GM19467 (cell line): ENCODE measurements at regions not wholly inside any gene's neighbourhood (a gene's known extent, or its start where the extent isn't known, plus 50 kb on each side); places are given as distances from the start of the nearest gene placed in this dataset.

Experiments used
- ATAC-seq: cut with Tn5 transposase; IDR thresholded peaks from one replicate; pipeline ENCODE4 v1.9.1; 2021; ENCODE audit warnings: mild to moderate bottlenecking, moderate library complexity; ENCODE audit not compliant: unreplicated experiment

DNA sequence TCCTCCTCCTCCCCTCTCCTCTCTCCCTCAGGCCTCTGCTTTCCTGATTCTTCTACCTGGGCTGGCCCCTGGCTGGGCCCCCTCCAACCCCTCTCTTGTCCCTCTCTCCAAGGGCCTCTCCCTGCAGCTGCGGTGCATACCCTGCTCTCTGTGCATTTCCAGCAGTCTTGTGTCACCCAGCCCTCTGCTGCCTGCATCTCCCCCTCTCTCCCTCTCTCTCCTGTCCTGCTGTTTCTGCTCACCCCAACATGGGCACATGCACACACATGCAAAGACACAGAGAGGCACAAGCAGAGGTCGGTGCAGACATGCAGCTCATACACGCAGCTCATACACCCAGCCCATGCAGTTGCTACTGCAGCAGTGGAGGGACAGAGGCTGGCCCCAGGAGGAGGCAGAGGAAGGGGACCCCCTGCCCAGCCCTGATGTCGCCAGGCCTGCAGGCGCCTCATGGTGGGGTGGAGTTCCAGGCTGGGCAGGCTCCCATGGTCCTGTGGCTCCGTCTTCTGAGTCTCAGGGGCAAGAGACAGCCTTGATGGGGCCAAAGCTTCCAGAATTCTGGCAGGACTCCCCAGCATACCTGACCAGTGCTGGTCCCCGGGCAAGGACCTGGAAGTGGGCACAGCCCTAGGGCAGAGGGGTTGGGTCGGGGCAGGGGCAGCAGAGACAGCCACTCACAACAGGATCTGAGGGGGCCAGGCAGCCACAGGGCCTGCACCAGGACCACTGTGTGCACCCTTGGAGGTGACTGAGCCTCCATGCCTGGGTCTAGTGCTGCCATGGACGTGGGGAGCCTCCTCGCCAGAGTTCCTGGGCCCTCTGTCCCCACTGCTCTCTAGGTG, 216.9 kb downstream of the C9orf50 start:
- no peak for ATAC-seq

DNA sequence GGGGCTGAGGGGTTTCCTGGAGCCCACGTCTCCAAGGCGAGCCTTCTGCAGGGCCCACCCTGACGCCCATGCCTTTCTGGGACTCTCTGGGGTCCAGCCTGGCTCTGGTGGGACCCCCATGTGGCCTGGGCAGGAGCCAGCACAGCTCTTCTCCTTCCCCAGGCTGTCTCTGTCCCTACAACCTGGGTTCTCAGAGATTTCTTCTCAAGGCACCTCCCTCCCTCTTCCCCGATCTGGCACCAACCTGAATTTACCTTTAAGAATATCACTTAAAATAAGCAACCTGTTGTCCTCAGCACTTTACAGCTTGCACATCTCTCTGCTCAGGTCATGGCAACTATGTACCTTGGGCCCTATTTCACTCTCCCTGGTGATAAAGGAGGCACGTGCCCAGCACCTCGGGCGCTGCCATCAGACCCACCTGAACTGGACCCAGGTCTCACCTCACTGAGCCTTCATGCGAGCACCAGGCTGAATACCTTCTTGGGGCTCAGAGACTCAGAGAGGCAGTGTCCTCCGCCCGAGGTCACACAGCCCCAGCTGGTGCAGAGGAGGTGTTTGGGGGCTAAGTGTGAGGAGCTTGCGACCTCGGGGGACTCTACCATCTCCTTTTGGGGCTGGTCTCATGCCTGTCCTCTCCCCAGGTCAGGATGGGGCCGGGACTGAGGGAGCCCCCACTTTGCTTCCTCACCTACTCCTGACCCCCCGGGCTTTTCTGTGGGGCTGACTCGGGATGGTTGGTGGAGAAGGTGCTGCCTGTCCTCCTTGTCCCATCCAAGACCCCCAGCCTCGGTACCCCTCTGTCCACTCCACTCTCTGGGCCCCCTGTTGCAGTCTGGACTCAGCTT, 217.7 kb downstream of the C9orf50 start:
- no peak for ATAC-seq

DNA sequence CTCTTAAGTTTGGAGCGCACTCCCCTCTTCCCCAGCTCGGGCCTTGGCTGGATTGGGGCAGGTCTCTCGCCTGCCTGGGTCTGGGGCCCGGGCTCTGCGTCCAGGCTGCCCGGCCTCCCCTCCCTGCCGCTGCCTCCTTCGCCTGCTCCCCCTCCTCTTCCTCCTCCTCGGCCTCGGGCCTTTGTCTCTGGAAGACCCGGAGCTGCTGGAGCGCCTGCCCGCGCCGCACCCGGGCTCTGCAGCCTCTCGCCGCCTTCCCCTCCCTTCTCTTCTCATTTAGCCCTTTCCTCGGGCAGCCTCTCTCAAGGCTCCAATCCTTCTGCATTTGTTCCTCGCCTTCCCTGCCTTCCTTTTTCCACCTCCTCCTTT, 218.5 kb downstream of the C9orf50 start:
- ATAC-seq = no peak

DNA sequence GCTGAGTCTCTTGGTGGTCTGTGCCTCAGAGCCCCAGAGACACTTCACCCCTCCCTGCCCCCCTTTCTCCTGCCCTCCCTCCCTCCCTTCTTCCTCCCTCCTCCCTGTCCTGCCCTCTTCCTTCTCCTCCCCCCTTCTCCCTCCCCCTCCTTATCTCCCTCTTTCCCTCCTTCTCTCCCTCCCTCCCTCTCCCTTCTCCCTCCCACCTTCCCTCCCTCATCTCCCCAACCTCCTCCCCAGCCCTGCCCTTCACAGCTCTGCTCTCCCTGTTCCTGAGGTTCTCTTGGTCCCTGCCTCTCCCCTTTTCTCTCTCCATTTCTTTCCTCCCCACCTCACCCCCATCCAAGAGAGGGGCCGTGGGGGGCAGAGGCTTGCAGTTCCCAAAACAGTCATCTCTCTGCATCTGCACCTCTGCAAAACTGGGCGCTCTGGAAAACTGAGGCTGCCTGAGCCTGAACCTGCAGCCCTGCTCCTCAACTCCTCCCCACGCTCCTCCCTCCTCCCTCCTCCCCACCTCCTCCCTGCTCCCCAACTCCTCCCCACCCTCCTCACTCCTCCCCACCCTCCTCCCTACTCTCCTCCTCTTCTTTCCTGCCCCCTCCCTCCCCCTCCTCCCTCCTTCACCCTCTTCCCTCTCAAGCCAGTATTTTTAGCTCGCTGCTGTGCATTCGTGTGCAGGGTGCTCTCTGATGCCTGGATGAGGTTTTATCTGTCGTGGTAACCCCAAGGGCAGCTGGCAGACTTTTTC, 219.1 kb downstream of the C9orf50 start:
- ATAC-seq = no peak

DNA sequence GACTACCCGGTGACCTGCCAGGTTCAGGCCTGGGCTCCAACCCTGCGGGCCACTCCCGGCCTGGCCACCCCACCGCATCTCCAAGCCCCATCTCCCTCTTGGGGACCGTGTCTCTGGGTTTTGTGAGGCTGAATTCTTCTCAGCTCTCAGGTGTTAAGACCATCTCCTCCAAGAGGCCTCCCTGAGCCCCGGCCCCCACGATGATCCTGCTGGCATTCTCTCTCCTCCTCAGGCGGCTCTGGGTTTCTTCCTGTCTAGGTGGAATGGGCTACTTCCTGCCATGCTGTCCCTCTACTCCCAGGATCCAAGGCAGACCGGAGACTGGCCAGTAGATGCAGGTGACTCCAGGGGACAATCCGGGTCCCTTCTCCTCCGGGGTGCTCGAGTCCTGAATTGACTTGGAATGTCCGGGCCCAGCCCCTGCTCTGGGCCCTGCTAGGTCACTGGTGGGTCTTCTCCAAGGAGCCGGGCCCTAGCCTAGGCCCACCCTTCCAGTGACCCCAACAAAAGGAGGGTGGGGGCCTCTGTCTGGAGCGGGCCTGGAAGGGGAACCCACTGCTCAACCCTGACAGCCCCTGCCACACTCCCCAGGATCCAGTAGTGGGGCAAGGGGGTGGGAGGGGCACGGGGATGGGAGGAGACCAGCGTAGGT, 219.8 kb downstream of the C9orf50 start:
- no peak for ATAC-seq

DNA sequence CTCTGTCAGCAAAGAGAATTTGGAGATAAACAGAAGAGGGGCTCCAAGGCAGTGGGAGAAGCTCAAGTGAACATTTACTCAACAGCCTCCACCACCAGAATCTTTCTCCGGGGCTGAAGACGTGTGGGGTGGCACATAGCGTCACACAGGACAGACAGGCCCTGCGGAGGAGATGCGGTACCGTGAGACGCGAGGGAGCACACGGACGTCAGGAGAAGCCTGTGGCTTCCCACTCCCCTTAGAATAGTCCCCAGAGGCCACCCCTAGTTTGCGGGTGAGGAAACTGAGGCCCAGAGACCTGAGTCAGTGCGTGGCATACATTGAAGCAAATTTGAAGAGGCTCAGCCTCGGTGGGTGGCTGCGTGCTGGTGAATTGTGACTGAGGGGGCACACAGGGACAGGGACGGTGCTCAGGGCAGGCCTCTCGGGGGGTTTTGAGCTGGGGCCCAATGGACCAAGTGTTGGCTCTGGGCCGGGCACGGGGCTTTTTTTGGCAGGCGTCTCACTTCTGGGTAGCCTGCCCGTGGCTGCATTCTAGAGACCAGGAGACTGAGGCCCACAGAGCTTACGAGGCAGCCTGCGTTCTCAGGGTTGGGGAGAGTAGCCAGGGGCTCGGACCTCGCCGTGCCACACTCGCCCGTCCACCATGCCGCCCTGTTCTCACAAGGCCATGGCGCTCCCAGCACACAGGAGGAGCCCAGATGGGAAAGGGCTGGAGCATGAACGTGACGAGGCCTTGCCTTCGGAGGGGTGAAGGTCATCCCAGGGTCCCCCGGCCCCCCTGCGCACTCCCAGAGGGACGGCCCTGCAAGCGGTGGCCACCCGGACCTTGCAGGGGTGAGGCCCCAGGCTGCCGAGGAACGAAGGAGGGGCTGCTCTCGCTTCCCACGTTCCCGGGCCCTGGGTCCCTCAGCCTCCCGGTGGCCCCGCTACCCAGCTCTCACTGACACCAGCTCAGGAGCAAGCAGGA, 220.6 kb downstream of the C9orf50 start:
- no peak for ATAC-seq

DNA sequence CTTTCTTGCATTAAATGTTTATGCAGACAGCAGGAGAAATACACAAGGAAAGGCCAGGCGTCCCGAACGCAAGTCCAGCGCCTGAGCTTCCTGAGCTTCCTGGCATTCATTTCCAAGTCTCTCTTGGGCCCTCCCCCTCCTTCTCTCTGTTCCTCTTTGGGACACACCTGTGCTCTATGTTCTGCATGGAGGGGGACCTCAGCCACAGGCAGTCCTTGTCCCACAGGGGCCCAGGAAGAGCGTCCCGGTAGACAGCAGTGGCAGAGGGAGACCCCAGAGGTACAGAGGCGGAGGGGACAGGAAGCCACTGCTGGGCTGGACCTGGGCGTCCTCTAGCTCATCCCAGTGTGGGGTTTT, 221.3 kb downstream of the C9orf50 start:
- ATAC-seq = no peak

DNA sequence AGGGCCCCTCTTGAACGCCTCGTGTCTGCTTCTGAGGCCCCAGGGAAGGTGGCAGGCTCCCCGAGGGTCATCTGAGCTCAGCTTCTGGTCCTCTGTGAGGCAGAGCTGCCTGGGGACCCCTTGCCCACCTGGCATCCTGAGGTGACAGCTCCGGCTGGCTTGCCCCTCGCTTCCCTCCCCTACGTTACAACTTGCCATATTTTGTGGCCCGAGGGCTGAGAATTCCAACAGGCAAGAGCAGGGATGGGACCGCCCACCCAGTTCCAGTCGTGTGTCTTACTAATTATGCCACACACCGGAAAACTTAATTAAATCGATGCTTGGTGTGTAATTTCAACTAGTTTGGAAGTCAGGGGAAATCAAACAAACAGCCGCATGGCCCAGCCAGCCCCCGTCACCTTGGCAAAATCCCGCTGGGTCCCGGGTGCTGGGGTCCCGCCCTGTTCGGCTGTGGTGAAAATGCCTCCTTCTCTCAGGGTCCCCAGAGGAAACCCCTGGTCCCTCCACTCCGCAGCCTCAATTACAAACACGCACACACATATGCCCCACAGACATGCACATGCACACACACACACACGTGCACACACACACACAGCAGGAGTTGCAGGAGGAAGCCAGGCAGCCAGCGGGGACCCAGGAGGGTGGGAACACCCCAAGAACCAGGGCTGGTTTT, 221.0 kb upstream of the IER5L start:
- ATAC-seq = no peak

DNA sequence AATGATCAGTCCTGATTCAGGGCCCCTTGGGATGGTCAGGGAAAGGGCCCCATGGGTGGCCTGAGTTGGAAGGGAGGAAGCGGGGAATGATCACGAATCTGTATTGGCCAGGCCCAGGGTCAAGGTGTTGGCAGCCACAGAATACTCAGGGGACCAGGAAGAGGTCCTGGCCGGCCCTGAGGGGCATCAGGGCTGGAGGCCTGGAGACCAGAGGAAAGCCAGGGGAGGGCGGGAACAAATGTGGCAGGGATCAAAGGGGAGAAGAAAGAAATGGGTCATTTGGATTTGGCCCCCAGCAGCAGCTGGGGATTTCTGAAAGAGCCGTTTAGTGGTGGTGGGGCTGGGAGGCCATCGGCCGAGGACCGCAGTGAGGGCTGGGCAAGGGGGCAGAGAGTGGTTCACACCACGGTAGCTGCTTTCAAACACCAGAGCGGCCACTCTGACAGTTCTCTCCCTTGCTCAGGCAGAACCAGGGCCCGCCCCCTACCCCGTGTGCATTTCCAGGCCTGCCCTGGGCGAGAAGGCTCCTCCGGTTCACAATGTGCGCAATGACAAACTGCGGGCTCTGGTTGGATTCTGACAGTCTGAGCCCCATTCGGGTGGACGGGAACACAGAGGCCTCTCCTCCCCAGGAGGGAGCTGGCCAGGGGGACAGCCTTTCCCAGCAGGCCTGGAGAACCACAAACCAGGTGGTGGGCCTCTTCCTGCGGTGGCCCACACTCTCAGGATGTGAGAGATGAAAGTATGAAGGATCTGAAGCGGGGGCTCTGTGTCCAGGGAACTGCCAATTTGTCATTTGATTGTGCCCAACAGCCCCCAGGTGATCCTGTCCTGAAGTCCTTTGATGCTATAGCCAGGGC, 220.3 kb upstream of the IER5L start:
- ATAC-seq = no peak

DNA sequence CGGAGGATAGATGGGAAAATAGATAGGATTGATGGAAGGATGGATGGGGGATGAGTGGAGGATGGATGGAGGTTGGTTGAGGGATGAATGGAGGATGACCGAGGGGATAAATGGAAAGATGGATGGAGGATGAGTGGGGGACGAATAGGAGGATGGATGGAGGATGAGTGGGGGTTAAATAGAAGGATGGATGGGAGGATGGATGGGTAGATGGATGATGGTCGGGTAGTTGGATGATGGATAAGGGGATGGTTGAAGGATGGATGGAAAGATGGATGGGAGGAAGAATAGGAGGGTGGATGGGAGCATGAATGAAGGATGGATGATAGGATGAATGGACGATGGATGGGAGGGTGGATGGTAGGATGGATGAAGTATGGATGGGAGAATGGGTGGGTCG, 219.3 kb upstream of the IER5L start:
- ATAC-seq = no peak

DNA sequence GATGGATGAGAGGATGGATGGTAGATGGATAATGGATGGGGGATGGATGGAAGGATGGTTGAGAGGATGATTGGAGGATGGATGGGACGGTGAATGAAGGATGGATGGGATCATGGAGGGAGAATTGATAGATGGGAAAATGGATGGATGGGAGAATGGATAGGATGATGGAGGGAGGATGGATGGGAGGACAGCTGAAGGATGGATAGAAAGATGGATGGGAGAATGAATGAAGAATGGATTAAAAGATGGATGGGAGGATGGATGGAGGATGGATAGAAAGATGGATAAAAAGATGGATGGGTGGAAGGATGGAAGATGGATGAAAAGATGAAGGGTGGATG, 218.3 kb upstream of the IER5L start:
- ATAC-seq = no peak

DNA sequence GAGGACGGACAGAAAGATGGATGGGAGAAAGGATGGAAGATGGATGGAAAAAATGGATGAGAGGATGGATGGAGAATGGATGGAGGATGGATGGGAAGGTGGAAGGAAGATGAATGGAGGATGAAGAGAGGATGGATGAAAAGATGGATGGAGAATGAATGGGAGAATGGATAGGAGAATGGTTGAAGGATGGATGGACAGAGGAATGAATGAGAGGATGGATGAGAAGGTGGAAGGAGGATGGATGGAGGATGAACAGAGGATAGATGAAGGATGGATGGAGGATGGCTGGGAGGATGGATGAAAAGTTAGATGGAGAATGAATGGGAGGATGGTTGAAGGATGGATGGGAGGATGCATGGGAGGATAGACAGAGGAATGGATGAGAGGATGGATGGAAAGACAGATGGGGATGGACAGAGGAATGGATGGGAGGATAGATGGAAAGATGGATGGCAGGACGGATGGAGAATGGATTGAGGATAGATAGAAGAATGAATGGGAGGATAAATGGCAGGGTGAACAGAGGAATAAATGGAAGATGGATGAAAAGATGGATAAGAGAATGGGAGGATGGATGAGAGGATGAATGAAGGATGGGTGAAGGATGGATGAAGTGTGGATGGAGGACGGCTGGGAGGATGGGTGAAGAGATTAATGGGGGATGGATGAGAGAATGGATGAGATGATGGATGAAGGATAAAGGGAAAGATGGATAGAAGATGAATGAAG, 217.7 kb upstream of the IER5L start:
- no peak for ATAC-seq

DNA sequence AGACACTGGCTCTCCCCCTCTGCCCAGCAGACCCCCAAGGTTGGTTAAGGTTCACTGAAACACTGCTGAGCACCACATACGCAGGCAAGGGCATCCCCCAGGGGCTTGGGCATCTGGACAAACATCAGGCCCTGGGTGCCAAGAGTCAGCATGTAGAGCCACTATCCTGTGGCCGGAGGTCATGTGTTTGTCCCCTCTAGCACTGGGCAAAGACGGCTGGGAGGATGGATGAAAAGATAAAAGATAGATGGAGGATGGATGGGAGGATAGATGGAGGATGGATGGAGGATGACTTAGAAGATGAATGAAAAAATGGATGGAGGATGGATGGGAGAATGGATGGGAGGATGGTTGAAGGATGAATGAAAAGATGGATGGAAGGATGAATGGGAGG, 216.8 kb upstream of the IER5L start:
- ATAC-seq = no peak

DNA sequence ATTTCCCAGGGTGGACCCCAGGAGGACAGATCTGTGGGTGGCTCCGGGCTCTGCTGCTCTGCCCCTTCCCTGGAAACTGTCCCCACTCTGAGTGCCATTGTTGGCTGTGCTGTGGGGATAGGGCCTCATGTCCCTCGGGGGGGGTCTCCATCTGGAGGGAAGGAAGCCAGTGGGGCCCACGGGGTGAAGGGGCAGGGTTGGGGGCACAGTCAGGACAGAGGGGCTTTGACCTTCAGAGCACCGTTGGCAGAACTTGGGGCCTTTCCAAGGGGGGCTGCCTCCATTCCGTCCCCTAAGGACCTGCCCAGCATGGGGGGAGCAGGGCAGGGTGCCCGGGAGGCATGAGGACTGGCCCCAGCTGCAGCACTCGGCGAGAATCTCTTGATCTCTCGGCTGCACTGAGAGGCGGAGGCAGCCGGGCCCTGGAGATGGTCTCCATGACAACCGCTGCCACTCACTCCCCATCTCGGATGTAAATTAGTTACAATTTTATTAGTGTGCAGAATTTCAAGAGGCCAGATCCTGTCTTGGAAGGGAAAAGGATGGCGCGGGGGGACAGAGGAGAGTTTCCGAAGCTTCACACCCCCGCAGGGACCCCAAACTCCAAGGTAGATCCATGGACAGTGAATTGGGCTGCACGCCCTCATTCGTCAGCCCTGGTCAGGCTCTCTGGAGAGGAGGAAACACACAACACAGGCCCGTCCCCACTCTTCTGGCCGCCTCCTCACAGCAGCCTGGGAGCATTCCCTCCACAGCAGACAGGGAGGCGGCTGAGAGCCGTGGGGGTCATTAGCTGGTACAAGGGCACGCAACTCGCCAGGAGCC, 216.2 kb upstream of the IER5L start:
- ATAC-seq = no peak

DNA sequence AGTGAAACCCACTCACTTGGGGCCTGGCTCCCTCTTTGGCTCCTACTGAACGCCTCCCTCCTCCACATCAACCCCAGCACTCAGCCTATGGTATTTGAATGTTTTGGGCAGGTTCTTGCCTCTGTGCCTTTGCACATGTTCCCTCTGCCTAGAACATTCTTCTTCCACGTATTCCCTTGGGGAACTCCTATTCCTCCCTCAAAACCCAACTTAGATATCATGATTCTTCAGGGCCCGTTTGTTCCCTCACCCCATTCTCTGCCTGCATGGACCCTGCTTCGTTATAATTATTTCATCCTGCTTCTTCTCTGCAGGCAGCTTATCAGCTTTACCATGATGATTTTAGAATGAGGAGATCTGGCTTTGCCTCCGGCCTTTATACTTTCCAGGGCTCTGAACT, 215.0 kb upstream of the IER5L start:
- ATAC-seq = no peak

DNA sequence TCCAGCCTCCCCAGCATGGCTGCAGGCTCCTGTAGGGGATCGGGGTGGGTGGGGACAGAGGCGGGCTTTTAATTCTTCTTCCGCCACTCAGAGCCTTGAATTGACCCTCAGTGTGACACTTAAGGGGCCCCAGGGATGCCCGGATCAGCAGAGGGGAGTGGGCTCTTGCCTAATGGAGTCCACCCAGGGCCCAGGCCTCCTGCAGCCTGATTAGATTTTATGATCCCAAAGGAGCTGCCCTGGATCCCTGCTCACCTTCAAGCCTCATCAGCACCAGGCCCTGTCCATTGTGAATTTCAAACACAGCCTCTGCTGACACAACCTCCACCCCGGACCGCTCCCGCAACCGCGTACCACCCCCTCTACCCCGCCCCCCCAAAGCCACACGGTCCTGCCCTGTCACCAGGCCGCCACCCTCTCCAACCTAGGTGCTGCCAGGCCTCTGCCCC, 214.1 kb upstream of the IER5L start:
- no peak for ATAC-seq

DNA sequence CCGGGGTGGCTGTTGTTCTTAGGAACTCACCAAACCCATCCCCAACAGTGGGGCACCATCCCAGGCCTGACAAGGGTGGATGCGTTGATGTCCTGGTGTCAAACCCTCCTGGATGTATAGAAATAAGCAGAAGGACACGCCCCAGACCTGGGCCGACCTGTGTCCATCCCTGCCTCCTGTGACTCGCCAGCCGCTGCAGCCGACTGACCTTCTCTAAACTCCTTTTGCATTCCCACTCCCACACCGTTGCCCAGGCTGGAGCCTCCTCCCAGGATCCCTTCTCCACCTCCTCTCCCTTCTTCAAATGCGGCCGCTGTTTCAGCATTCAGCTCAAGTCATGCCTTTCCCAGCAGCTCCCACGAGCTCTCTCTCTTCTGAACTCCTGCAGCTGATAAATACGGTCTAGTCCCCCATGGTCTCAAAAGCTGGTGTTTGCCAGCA, 213.2 kb upstream of the IER5L start:
- no peak for ATAC-seq
